HEK293 (cell line): ENCODE measurements at regions not wholly inside any gene's neighbourhood (a gene's known extent, or its start where the extent isn't known, plus 50 kb on each side); places are given as distances from the start of the nearest gene placed in this dataset.

ENCODE experiments used
- CTCF ChIA-PET: fragments of 350-600 bp; formaldehyde crosslinking; extraction: SDS; loops from one replicate; lab custom pipeline; 2021; ENCODE audit warnings: antibody characterized with exemption; lab: Yijun Ruan, JAX
- POLR2A ChIA-PET: fragments of 300-600 bp; formaldehyde crosslinking; extraction: SDS; loops from one replicate; lab custom pipeline; 2020; ENCODE audit warnings: antibody characterized with exemption, inconsistent platforms; lab: Yijun Ruan, JAX
- H3K27ac ChIP-seq: fragments of 200-500 bp; sonication (Bioruptor generic); 2 replicates; pipeline ENCODE4 v1.5.1; 2014; ENCODE audit warnings: low read depth, low read length, control low read depth, inconsistent platforms; ENCODE audit errors: extremely low read depth
- H3K36me3 ChIP-seq, 2 experiments: fragments of 200-500 bp in 1 of 2; sonication (Bioruptor generic) in 1 of 2; 1 replicate in 1 of 2; 2 replicates in 1 of 2; pipeline ENCODE4 v1.5.1; 2014 to 2017; ENCODE audit warnings: inconsistent platforms in 2 of 2, low read length in 2 of 2; ENCODE audit not compliant: control insufficient read depth in 2 of 2, insufficient read depth in 1 of 2
- H3K4me1 ChIP-seq: fragments of 200-500 bp; sonication (Bioruptor generic); 2 replicates; pipeline ENCODE4 v1.5.1; 2014; ENCODE audit warnings: mild to moderate bottlenecking, low read length, inconsistent platforms; ENCODE audit not compliant: control insufficient read depth, insufficient read depth
- H3K4me3 ChIP-seq: 2 replicates; pipeline ENCODE4 v1.5.1; 2011; ENCODE audit warnings: low read depth, mild to moderate bottlenecking, control low read depth, low read length, moderate library complexity
- H3K9me3 ChIP-seq: fragments of 200-500 bp; sonication (Bioruptor generic); 2 replicates; pipeline ENCODE4 v1.5.1; 2014; ENCODE audit warnings: low read depth, low read length, inconsistent platforms; ENCODE audit not compliant: control insufficient read depth, insufficient read depth
- ZBTB20 ChIP-seq: fragments of 450-650 bp; formaldehyde crosslinking; IDR thresholded peaks from 2 replicates; pipeline ENCODE4 v1.5.1; 2016; ENCODE audit warnings: missing biosample characterization, missing genetic modification characterization
- ZBTB44 ChIP-seq: fragments of 450-650 bp; IDR thresholded peaks from 2 replicates; pipeline ENCODE4 v1.5.1; 2018; ENCODE audit warnings: missing biosample characterization, mild to moderate bottlenecking, missing genetic modification characterization
- ZBTB48 ChIP-seq: fragments of 450-650 bp; formaldehyde crosslinking; IDR thresholded peaks from 2 replicates; pipeline ENCODE4 v1.5.1; 2016; ENCODE audit warnings: missing biosample characterization, missing genetic modification characterization
- ZBTB49 ChIP-seq: fragments of 450-650 bp; formaldehyde crosslinking; IDR thresholded peaks from 2 replicates; pipeline ENCODE4 v1.5.1; 2016; ENCODE audit warnings: missing biosample characterization, missing genetic modification characterization, low read depth
- ZFHX2 ChIP-seq: fragments of 450-650 bp; formaldehyde crosslinking; conservative IDR thresholded peaks from 2 replicates; pipeline ENCODE4 v1.5.1; 2016; ENCODE audit warnings: missing biosample characterization, missing genetic modification characterization
- ZFP3 ChIP-seq: fragments of 450-650 bp; formaldehyde crosslinking; IDR thresholded peaks from 2 replicates; pipeline ENCODE4 v1.5.1; 2016; ENCODE audit warnings: low read depth, missing biosample characterization, missing genetic modification characterization
- ZFP37 ChIP-seq: fragments of 450-650 bp; formaldehyde crosslinking; IDR thresholded peaks from 2 replicates; pipeline ENCODE4 v1.5.1; 2016; ENCODE audit warnings: missing biosample characterization, missing genetic modification characterization
- ZNF114 ChIP-seq: fragments of 450-650 bp; formaldehyde crosslinking; IDR thresholded peaks from 2 replicates; pipeline ENCODE4 v1.5.0; 2017; ENCODE audit warnings: missing biosample characterization, missing genetic modification characterization
- ZNF175 ChIP-seq: fragments of 450-650 bp; formaldehyde crosslinking; IDR thresholded peaks from 2 replicates; pipeline ENCODE4 v1.5.1; 2016; ENCODE audit warnings: missing biosample characterization, missing genetic modification characterization
- ZNF266 ChIP-seq: fragments of 450-650 bp; formaldehyde crosslinking; IDR thresholded peaks from 2 replicates; pipeline ENCODE4 v1.5.1; 2016; ENCODE audit warnings: missing biosample characterization, missing genetic modification characterization, low read depth
- ZNF280D ChIP-seq: fragments of 450-650 bp; formaldehyde crosslinking; IDR thresholded peaks from 2 replicates; pipeline ENCODE4 v1.5.1; 2016; ENCODE audit warnings: missing biosample characterization, missing genetic modification characterization
- ZNF292 ChIP-seq: fragments of 450-650 bp; formaldehyde crosslinking; IDR thresholded peaks from 2 replicates; pipeline ENCODE4 v1.5.1; 2016; ENCODE audit warnings: low read depth, missing biosample characterization, missing genetic modification characterization, borderline replicate concordance
- ZNF501 ChIP-seq: fragments of 450-650 bp; formaldehyde crosslinking; IDR thresholded peaks from 2 replicates; pipeline ENCODE4 v1.5.1; 2016; ENCODE audit warnings: missing biosample characterization, missing genetic modification characterization
- ZNF529 ChIP-seq: fragments of 450-650 bp; formaldehyde crosslinking; IDR thresholded peaks from 2 replicates; pipeline ENCODE4 v1.5.1; 2017; ENCODE audit warnings: missing genetic modification characterization, missing biosample characterization; ENCODE audit not compliant: insufficient replicate concordance
- ZNF76 ChIP-seq: fragments of 450-650 bp; formaldehyde crosslinking; IDR thresholded peaks from 2 replicates; pipeline ENCODE4; 2016; ENCODE audit warnings: low read depth, missing biosample characterization, missing genetic modification characterization, borderline replicate concordance
- ZNF830 ChIP-seq: fragments of 450-650 bp; IDR thresholded peaks from 2 replicates; pipeline ENCODE4 v1.5.0; 2018; ENCODE audit warnings: missing biosample characterization, missing genetic modification characterization, low read depth, mild to moderate bottlenecking, moderate library complexity
- ZSCAN5A ChIP-seq: fragments of 450-650 bp; formaldehyde crosslinking; IDR thresholded peaks from 2 replicates; pipeline ENCODE4 v1.5.1; 2016; ENCODE audit warnings: missing biosample characterization, missing genetic modification characterization

GRCh38 chr9:126061575-126061974, 265.1 kb upstream of the MVB12B start:
- H3K4me3 ChIP-seq = no peak overlapping the region
- no peak overlapping the region for H3K27ac ChIP-seq
- ChIA-PET CTCF (no interaction called here), POLR2A (no interaction called here)
- H3K4me1 ChIP-seq = no peaks in the 10 kb centered on the region
- H3K36me3 ChIP-seq = no peaks in the 10 kb centered on the region
- TF ChIP-seq ZBTB20 (tag by site-specific recombination) = no peak
- TF ChIP-seq ZFP3 (tag by site-specific recombination) = no peak
- no peak for TF ChIP-seq ZNF529 (tag by site-specific recombination)
- TF ChIP-seq ZNF76 (tag by site-specific recombination) = no peak
- H3K9me3 ChIP-seq = no peaks in the 10 kb centered on the region

- Histone ChIP-seq H3K9me3 (no peaks in the 10 kb centered on the region), H3K4me1 (no peaks in the 10 kb centered on the region), H3K27ac (no peak overlapping the region), H3K36me3 (no peaks in the 10 kb centered on the region), H3K4me3 (no peak overlapping the region)
- TF ChIP-seq ZBTB48 (tag by site-specific recombination) = no peak
- TF ChIP-seq ZFP37 (tag by site-specific recombination) = no peak
- TF ChIP-seq ZFHX2 (tag by site-specific recombination) = no peak
- TF ChIP-seq ZSCAN5A = no peak
- TF ChIP-seq ZNF175 (tag by site-specific recombination) = no peak
- TF ChIP-seq ZBTB49 (tag by site-specific recombination) = no peak
- TF ChIP-seq ZNF280D (tag by site-specific recombination) = no peak
- POLR2A ChIA-PET = no interaction called here
- CTCF ChIA-PET = interaction anchor here (1.2 kb wide), 1 partner anchor 10 kb away, joined by 4 read pairs; no protein-coding TSS in a partner anchor
Measured at GRCh38 chr9:126062158-126062886, 264.3 kb upstream of the MVB12B start.

GRCh38 chr9:126063326-126063725, 263.3 kb upstream of the MVB12B start:
- POLR2A ChIA-PET = no interaction called here
- TF ChIP-seq ZNF114 (tag by site-specific recombination) (no peak), ZNF266 (tag by site-specific recombination) (no peak), ZNF292 (tag by site-specific recombination) (no peak), ZBTB44 (no peak), ZNF830 (tag by site-specific recombination) (no peak), ZNF501 (tag by site-specific recombination) (no peak)
- CTCF ChIA-PET = interaction anchor here (0.6 to 1.2 kb wide), 2 partner anchors 9 to 400 kb away, joined by 3 to 4 read pairs; no protein-coding TSS in a partner anchor
- H3K36me3 ChIP-seq = no peaks in the 10 kb centered on the region
- H3K9me3 ChIP-seq = no peaks in the 10 kb centered on the region
- no peak overlapping the region for H3K27ac ChIP-seq
- no peak overlapping the region for H3K4me3 ChIP-seq
- no peaks in the 10 kb centered on the region for H3K4me1 ChIP-seq
